Ascending aorta (tissue), 2 donors: ENCODE measurements at regions not wholly inside any gene's neighbourhood (a gene's known extent, or its start where the extent isn't known, plus 50 kb on each side); places are given as distances from the start of the nearest gene placed in this dataset.
A peak's percentile ranks its signal among the peaks of the same experiment; 100 is the strongest.
"Not testable (repeated sequence)": the region's sequence is repeated elsewhere in the genome, so short reads cannot be mapped to it uniquely, and the experiment has no call there.

ENCODE experiments used
- DNase-seq, 2 donors: peaks; one replicate each; pipeline ENCODE4 v3.0.0-alpha.2; 2019; ENCODE audit warnings: low spot score in 2 of 2
- H3K27ac ChIP-seq, 2 donors: fragments of 200-600 bp; sonication (generic); one replicate each; pipeline ENCODE4 v1.5.1; 2016 to 2017; ENCODE audit warnings: mild to moderate bottlenecking in 1 of 2
- H3K27me3 ChIP-seq: fragments of 200-600 bp; sonication (generic); one replicate; pipeline ENCODE4 v1.5.1; 2017
- H3K36me3 ChIP-seq, 2 donors: fragments of 200-600 bp; sonication (generic); one replicate each; pipeline ENCODE4 v1.5.1; 2016
- H3K4me1 ChIP-seq, 2 donors: fragments of 200-600 bp; sonication (generic); one replicate each; pipeline ENCODE4 v1.5.1; 2016 to 2017; ENCODE audit warnings: mild to moderate bottlenecking in 1 of 2
- H3K4me3 ChIP-seq, 2 donors: fragments of 200-600 bp; sonication (generic); one replicate each; pipeline ENCODE4 v1.5.1; 2016 to 2017; ENCODE audit warnings: mild to moderate bottlenecking in 1 of 2
- H3K9me3 ChIP-seq, 2 donors: fragments of 200-600 bp; sonication (generic); one replicate each; pipeline ENCODE4 v1.5.1; 2016
- intact Hi-C: fragments of 100-400 bp; cut with DNase I; formaldehyde crosslinking; loops from one replicate; pipeline ENCODE4 v1.15.1; 2023

DNA sequence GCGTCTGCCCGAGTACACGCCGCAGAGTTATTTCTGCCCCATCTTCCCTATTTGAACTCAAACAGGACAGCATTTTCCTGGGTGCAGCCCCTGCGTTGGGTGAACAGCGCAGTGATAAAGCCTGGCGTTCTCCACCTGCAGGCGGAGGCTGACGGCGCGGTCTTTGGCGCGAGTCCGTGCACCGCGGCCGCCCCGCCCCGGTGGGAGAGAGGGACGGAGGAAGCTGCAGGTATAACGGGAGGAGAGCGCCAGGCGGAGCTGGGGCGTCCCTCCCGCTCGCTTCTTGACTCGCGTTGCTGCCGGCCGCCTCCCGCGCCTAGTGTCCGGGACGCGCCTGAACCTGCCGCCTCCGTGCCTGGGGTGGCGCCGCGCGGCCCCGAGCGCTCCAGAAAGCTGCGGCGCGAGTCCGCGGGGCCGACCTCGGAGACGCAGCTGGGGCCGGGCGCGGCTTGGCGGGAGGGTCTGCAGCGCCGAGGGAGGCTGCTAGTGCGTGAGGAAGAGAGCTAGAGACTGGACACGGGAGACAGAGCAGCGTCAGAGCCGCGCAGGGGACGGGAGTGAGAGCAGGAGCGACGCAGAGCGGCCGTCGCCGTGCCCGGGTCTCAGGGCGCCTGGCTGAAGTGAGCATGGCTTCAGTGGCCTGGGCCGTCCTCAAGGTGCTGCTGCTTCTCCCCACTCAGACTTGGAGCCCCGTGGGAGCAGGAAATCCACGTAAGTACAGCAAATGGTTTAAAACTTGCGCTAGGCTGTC is 140.7 kb downstream of the SPATA31A7 start:
- not testable (repeated sequence) for H3K27ac ChIP-seq
- H3K4me3 ChIP-seq: peak overlapping the region in 1 of 2 donors; percentile 53

DNA sequence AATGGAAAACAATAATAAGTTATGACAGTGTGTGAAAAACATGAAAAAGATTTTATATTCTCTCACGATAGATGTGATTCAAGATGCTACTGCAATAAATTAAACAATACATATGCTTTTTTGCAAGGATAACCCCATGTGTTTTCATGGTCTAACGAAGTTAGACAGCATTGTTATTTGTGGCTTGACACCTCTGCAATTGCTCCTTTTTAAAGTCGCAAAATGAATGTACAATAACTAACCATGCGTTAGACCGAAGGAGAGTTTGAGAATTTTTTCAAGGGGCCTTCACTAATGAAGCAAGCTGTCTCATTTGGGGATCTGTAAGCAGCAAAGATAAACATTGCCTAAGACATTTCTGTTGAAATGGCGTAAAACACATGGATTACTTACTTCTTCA is 167.1 kb downstream of the SPATA31A7 start:
- H3K4me3 ChIP-seq, H3K9me3 ChIP-seq, H3K4me1 ChIP-seq, H3K27ac ChIP-seq, DNase-seq, H3K27me3 ChIP-seq, H3K36me3 ChIP-seq, intact Hi-C loops: not testable (repeated sequence)

More for the DNA sequence above, 140.7 kb downstream of the SPATA31A7 start:
- H3K36me3 ChIP-seq, H3K27me3 ChIP-seq, H3K9me3 ChIP-seq, H3K4me1 ChIP-seq, intact Hi-C loops: not testable (repeated sequence)
- DNase-seq: peak in 1 of 2 donors; percentile 51

DNA sequence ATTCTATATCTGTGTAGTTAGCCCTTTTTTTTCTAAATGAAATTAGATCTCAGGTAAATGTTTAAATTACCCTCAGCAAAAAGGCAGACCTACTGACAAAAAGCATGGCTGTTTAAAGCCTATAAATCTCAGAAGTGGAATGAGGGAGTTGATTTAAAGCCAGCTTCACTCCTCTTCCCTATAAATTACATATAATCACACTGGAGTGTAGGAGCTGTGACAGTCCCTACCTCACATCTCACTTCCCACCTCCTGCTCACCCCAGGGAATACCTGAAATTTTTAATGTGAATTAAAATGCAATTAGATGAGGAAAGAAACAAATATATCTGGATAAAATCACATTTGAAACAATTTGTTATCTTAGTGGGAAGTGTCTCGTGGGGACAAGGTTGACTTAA is 184.6 kb downstream of the SPATA31A7 start:
- intact Hi-C loops, H3K36me3 ChIP-seq, H3K27me3 ChIP-seq, H3K4me3 ChIP-seq, H3K27ac ChIP-seq, H3K9me3 ChIP-seq, H3K4me1 ChIP-seq, DNase-seq: not testable (repeated sequence)

DNA sequence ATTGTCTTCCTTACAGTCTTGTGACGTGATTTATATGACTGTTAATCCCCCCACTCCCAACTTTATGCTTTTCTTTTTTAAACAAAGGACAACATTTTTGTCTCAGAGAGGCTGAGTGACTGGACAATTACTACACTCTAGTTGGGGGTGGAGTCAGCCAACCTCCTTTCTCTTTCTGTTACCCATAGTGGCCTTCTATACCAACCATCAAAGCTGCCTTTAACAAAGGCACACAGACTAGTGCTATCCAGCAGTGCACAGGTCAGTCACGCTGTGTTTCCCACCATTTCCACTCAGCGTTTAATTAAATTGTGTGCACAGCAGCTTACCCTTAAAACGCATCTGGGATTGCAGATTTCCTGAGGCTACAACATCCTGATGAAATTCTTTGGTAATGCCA is 186.3 kb downstream of the SPATA31A7 start:
- H3K4me1 ChIP-seq, intact Hi-C loops: not testable (repeated sequence)

DNA sequence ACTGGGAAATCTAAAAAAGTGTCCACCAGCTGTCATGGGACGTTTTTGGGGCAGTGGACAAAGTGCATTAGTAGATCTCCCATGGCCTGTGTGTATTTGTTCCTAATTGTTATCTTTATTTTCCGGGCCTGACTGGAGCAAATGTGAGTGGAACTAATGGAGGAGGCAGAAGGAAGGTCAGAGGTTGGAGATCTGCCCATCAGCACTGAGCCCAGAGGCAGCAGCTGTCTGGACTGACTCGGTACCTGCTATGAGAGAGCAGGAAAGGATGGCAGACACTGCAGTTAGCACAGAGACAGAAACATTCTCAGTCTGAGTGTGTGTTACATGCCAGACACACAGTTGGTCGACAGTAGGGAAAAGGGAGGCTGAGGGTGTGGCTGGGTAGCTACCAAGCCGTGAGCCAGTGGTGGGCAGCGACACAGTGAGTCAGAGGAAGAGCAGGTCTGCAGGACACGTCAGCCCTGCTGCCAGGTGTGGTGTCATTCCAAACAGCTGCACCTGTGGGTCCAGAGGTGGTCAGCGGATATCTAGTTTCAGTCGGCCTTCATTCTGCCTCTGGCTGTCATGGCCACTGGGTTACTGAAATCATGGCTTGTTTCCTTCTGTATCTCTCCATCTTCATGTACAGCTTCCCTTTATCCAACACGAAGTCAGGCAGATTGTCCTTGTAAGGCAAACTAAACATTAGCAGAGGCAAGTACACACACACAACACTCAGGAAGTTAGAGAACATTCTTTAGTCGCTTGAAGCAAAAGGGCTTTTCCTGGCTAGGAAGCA is 196.4 kb downstream of the SPATA31A7 start:
- DNase-seq, H3K4me3 ChIP-seq, H3K27ac ChIP-seq, intact Hi-C loops, H3K9me3 ChIP-seq, H3K4me1 ChIP-seq, H3K27me3 ChIP-seq, H3K36me3 ChIP-seq: not testable (repeated sequence)

More for the DNA sequence above, 186.3 kb downstream of the SPATA31A7 start:
- not testable (repeated sequence) for DNase-seq, H3K27ac ChIP-seq, H3K36me3 ChIP-seq, H3K27me3 ChIP-seq, H3K4me3 ChIP-seq, H3K9me3 ChIP-seq

DNA sequence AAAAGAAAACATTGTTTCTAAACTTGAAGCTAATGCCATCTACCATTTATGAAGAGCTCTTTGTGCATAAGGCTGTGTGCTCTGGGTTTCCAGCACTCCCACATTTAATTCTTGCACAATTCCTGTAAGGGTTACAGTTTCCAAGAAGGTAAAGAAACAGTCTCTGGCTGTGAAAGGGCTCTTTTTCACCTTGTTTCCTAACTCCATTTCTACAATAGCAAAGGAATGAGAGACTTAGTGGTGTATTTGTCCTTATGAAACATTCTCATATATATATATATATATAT is 196.9 kb downstream of the SPATA31A7 start:
- H3K36me3 ChIP-seq, intact Hi-C loops, H3K27me3 ChIP-seq, H3K4me1 ChIP-seq, H3K27ac ChIP-seq, H3K9me3 ChIP-seq, H3K4me3 ChIP-seq, DNase-seq: not testable (repeated sequence)

DNA sequence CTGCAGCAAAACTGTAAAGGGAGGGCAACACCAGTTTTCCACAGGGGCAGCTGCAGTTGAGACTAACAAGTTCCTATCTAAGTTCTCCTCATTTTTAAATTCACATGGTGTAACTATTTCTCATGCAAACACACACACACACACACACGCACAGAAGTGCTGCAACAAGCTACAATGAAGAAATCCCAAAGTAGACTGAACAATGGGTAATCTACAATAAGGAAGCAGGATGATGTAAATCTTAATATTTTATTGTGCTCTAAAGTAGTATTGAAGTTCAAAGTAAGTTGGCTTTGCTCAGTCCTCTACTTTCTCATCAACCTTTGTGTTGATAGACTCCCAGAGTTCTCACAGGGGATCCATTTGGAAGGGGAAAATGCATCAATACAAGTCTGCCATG is 212.9 kb downstream of the SPATA31A7 start:
- H3K4me1 ChIP-seq, H3K27me3 ChIP-seq, intact Hi-C loops, DNase-seq, H3K4me3 ChIP-seq, H3K9me3 ChIP-seq, H3K36me3 ChIP-seq, H3K27ac ChIP-seq: not testable (repeated sequence)

DNA sequence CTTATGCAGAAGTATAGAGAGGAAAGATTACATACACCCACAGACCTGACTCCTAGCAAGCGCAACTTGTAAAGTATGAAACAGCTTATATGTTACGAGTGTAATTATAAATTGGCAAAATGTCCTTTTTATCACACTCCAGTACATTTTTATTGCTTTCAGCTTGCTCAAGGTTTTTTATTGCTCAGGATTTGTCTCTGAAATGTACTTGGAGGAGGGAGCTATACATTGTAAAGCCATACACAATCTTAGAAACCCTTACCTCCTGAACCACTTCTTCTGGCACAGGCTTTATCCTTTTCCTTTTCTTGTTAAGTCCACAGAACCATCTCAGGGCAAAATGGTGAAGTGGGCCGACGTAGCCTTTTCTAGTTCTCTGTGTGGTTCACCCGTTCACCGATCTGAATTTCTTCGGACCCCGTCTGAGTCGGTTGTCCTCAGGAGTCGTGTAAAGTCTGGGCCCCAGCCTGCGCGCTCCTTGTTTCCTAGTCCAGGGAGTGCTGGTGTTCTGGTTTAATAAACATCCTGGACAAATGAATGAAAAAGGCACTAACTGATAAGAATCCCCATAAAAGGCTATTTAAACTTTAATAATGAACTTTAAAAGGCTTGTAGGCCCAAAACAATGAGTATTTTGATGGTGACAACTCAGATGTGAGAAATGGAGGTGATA is 222.2 kb downstream of the SPATA31A7 start:
- H3K27me3 ChIP-seq, intact Hi-C loops, H3K36me3 ChIP-seq, H3K9me3 ChIP-seq, DNase-seq, H3K4me3 ChIP-seq, H3K4me1 ChIP-seq, H3K27ac ChIP-seq: not testable (repeated sequence)

DNA sequence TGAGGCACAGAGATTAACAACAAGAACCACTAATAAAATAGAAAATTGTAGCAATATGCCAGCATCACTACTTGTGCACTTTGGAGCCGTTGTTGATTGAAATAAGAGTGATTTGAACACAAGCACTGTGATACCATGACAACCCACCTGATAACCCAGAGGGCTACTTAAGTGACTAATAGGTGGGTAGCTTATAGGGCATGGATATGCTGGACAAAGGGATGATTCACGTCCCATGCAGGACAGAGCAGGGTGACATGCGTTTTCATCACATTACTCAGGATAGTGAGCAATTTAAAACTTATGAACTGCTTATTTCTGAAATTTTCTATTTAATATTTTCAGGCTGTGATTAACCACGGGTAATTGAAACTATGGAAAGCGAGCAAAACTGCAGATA is 222.9 kb downstream of the SPATA31A7 start:
- H3K36me3 ChIP-seq, H3K9me3 ChIP-seq, H3K4me1 ChIP-seq, H3K27ac ChIP-seq, H3K4me3 ChIP-seq, H3K27me3 ChIP-seq, intact Hi-C loops, DNase-seq: not testable (repeated sequence)

DNA sequence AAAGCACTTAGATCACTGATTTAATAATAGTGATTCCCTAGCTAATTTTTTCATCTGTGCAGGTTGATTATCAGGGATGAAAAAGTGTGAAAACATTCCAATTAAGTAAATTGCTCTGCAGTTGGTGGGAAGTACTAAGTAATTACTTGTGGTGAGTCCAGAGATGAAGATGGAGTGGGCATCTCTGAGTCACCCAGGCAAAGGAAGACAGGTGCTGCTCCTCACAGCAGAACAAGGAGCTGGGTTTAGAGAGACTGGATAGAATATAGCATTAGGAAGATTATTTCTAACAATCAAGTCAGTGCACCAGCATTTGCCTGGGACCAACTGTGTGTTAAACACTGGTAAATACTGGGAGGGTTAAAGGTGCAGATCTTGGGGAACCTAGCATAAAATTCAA is 228.3 kb downstream of the SPATA31A7 start:
- H3K27me3 ChIP-seq, H3K4me3 ChIP-seq, H3K4me1 ChIP-seq, intact Hi-C loops, DNase-seq, H3K36me3 ChIP-seq, H3K9me3 ChIP-seq, H3K27ac ChIP-seq: not testable (repeated sequence)

DNA sequence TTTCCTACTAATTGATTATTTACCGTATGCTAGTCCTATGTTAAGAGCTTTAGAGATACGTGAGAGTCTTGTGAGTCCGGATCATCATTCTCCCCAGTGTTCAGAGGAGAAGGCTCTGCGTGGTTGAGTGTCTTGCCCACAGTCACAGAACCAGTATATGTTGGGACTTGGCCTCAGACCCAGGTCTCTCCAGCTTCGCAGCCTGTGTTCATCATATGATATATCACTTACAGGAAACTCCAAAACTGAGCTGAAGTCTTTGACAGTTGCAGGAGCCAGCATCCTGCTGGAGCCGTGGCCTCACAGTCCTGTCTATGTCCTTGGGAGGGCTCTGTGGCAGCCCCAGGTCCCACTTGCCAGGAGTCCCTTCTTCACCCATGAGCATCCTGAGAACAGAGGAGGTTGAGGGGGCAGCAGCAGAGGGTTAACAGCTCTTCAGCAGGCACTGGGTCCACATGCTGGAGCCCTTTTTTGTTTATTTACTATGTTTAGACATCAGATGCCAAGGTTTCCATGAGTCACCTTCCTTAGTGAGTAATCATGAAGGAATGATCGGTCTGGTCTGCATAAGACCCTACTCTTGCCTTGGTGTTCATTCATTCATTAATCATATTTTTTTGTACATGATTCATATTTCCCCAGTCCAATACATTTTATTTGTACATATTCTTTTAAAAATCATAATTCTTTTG is 230.6 kb downstream of the SPATA31A7 start:
- H3K9me3 ChIP-seq, H3K27me3 ChIP-seq, H3K4me1 ChIP-seq, H3K4me3 ChIP-seq, H3K36me3 ChIP-seq, H3K27ac ChIP-seq, intact Hi-C loops, DNase-seq: not testable (repeated sequence)

DNA sequence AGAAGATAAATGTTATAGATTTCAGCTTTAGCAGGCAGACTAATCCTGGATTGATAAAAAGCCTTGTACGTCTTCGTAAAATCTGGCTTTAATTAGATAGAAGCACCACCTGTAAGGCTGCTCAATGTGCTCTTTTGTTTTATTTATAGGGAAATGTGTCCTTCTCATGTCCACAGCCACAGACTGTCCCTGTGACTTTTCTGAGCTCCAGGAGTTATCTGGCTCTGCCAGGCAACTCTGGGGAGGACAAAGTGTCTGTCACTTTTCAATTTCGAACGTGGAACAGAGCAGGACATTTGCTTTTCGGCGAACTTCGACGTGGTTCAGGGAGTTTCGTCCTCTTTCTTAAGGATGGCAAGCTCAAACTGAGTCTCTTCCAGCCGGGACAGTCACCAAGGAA is 257.4 kb downstream of the SPATA31A7 start:
- H3K27ac ChIP-seq, H3K4me1 ChIP-seq, DNase-seq, H3K27me3 ChIP-seq, H3K9me3 ChIP-seq, intact Hi-C loops, H3K36me3 ChIP-seq, H3K4me3 ChIP-seq: not testable (repeated sequence)

DNA sequence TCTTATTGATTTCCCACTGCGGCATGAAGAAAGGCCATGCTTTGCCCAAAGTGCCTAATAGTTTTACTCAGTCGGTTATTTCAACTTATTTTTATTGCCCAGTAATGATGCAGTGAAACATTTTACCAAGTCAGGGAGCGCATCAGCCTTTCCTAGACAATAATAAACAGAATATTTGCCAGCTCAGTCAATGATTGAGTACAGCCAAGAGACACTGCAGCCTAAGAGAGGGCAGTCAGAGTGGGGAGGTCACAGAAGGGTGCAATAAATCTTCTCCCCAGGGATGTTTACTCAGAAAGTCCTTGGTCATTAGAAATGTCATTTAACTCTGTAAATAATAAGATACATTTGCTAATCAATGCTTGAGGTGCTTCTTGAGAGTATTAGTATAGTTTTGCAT is 271.0 kb downstream of the SPATA31A7 start:
- H3K4me3 ChIP-seq, H3K4me1 ChIP-seq, H3K27me3 ChIP-seq, H3K9me3 ChIP-seq, H3K36me3 ChIP-seq, intact Hi-C loops, H3K27ac ChIP-seq, DNase-seq: not testable (repeated sequence)
